HUES48 (cell line): ENCODE measurements at regions not wholly inside any gene's neighbourhood (a gene's known extent, or its start where the extent isn't known, plus 50 kb on each side); places are given as distances from the start of the nearest gene placed in this dataset.
"Not testable (repeated sequence)": the region's sequence is repeated elsewhere in the genome, so short reads cannot be mapped to it uniquely, and the experiment has no call there.

Experiments
- H3K27ac ChIP-seq: one replicate; pipeline ENCODE4 v1.7.0; 2013; ENCODE audit warnings: low read depth, low read length, inconsistent platforms
- H3K27me3 ChIP-seq: 2 replicates; pipeline ENCODE4 v1.6.1; 2013; ENCODE audit warnings: mild to moderate bottlenecking, low read length; ENCODE audit not compliant: control insufficient read depth, insufficient read depth
- H3K36me3 ChIP-seq: 2 replicates; pipeline ENCODE4 v1.6.1; 2013; ENCODE audit warnings: low read length; ENCODE audit not compliant: control insufficient read depth, insufficient read depth
- H3K4me1 ChIP-seq: 2 replicates; pipeline ENCODE4 v1.6.1; 2013; ENCODE audit warnings: mild to moderate bottlenecking, low read length; ENCODE audit not compliant: control insufficient read depth, insufficient read depth
- H3K4me3 ChIP-seq: 2 replicates; pipeline ENCODE4 v1.5.1; 2013; ENCODE audit warnings: mild to moderate bottlenecking, low read depth, low read length
- H3K9ac ChIP-seq: 2 replicates; pipeline ENCODE4 v1.6.1; 2013; ENCODE audit warnings: mild to moderate bottlenecking, low read depth, low read length, moderate library complexity
- H3K9me3 ChIP-seq: 2 replicates; pipeline ENCODE4 v1.6.1; 2013; ENCODE audit warnings: low read length; ENCODE audit not compliant: control insufficient read depth, insufficient read depth

DNA sequence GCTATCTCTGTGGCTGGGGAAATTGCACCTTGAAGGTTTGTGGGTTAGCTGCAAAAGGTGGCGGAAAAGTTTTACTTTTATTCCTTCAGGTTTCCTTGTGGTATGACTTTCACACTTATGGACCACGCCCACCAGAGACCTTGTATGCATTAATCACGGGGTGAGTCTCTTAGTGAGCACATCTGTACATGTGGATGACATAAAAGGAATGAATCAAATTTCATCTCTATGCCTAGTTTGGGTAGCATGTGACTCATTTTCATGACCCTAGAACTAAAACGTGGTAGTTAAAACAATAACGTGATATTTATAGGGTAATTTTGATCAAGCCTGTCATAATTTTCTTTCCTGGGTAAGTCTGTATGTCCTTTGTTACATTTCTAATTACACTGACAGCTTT, 141.7 kb downstream of the PDCD6IP start:
- H3K9ac ChIP-seq, result no peak overlapping the region
- no peaks in the 10 kb centered on the region for H3K36me3 ChIP-seq
- H3K27ac ChIP-seq, result no peak overlapping the region
- no peaks in the 10 kb centered on the region for H3K27me3 ChIP-seq
- H3K9me3 ChIP-seq, result no peaks in the 10 kb centered on the region
- no peak overlapping the region for H3K4me3 ChIP-seq
- H3K4me1 ChIP-seq, result 0 out of 2 replicates have a peak, but pooled peaks cover 4% of the 10 kb centered on the region

DNA sequence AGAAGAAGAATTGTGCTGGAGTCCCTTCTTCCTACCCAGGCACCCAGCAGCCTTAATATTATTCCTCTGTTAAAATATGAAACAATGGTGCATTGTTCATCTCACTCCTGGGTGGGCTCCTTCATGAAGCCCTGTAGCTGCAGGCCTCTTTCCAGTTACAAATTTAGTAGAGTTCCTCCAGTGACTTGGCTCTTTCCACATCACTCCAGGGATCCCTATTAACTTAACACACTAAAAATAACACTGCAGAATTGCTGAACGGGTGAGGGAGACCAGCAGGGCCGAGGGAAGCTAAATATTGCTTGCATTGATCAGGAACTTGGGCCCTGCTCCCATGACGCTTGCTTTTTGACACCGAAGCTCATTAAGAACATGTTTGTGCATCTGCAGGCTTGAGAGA, 142.3 kb downstream of the PDCD6IP start:
- no peaks in the 10 kb centered on the region for H3K36me3 ChIP-seq
- no peaks in the 10 kb centered on the region for H3K9me3 ChIP-seq
- no peak overlapping the region for H3K27ac ChIP-seq
- no peaks in the 10 kb centered on the region for H3K27me3 ChIP-seq
- H3K9ac ChIP-seq, result no peak overlapping the region
- 0 out of 2 replicates have a peak, but pooled peaks cover 4% of the 10 kb centered on the region for H3K4me1 ChIP-seq
- no peak overlapping the region for H3K4me3 ChIP-seq

DNA sequence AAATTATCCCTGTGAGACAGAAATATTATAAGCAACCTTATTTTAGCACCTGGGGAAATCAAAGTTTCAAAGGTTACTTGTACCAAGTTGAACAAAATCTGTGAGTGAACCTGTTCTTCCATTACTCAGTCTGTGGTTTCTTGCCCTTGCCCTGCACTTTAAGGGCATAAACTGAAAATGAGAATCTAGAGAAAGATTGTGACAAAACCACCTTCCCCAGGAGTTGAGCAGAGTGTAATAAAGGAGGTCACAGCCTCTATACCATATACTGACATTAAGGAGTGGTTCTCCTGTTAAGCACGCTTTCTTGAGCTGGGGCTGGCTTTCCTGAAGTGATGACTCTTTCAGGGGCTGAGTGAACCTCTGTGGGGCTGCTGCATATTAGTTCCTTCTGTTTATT, 143.4 kb downstream of the PDCD6IP start:
- 0 out of 2 replicates have a peak, but pooled peaks cover 4% of the 10 kb centered on the region for H3K4me1 ChIP-seq
- no peak overlapping the region for H3K9ac ChIP-seq
- no peak overlapping the region for H3K27ac ChIP-seq
- no peak overlapping the region for H3K4me3 ChIP-seq
- no peaks in the 10 kb centered on the region for H3K36me3 ChIP-seq
- H3K27me3 ChIP-seq, result no peaks in the 10 kb centered on the region
- H3K9me3 ChIP-seq, result no peaks in the 10 kb centered on the region

DNA sequence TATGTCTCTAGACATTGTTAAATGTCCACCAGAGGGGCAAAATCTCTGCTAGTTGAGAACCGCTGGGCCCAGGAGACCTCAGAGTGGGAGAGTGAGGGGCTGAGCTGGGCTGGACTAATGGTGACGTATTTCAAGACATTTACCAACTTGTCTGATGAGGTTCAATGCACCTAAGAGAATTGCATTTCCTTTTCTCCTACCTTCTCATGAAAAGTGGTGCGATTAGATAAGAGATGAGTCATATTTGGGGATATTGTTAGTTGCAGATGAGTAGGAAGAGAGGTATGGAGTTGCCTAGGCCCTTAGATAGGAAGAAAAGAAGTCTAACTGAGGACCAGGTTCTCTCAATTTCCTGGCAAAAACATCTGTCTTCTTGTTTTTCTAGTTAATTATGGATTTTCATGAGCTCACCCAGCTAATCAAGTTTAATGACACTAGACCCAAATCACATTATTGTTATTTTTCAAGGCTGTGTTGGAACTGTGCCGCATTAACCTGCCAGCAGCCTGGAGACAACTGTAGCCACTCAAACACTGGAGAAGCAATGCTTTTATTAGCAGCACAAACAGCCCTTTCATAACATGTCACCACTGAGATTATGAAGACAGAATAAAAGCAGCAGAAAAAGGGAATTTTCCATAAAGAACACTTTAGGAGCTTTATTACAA, 144.2 kb downstream of the PDCD6IP start:
- Histone ChIP-seq H3K4me1 (0 out of 2 replicates have a peak, but pooled peaks cover 4% of the 10 kb centered on the region), H3K27me3 (no peaks in the 10 kb centered on the region), H3K4me3 (no peak overlapping the region)

DNA sequence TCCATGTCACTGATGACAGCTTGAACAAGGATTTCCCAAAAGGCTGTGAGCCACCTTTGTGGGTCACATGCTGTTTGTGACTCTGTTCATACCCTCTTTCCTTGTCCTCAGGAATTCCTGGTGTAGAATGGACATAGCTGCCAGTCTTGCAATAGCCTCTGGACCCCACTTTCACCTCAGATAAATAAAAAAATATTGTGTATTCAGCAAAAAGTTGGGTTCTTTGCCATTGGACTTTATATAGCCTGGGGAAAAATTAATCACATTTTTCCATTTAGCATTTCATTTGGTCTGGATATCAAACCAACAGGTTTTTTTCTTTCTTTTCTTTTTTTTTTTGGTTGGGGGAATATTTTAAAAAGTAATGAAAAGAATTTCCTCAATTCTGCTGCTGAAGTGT, 144.8 kb downstream of the PDCD6IP start:
- Histone ChIP-seq H3K27me3 (no peaks in the 10 kb centered on the region), H3K4me3 (no peak overlapping the region), H3K36me3 (no peaks in the 10 kb centered on the region), H3K9me3 (no peaks in the 10 kb centered on the region), H3K27ac (no peak overlapping the region), H3K9ac (no peak overlapping the region), H3K4me1 (0 out of 2 replicates have a peak, but pooled peaks cover 4% of the 10 kb centered on the region)

More for the DNA sequence above, 144.2 kb downstream of the PDCD6IP start:
- Histone ChIP-seq H3K27ac (no peak overlapping the region), H3K9me3 (no peaks in the 10 kb centered on the region), H3K9ac (no peak overlapping the region), H3K36me3 (no peaks in the 10 kb centered on the region)

DNA sequence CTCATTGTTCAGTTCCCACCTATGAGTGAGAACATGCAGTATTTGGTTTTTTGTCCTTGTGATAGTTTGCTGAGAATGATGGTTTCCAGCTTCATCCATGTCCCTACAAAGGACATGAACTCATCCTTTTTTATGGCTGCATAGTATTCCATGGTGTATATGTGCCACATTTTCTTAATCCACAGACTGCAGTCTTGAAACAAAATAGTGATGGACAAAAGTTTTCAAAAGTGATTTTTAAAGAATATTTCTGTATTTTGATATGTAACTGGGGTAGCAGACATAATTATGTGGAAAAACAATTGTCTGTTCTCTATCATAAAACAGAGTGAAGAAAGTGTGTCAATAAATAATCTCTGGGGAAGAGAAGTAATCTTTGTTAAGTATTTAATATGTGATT, 148.2 kb downstream of the PDCD6IP start:
- not testable (repeated sequence) for H3K27ac ChIP-seq, H3K9me3 ChIP-seq, H3K4me1 ChIP-seq, H3K27me3 ChIP-seq, H3K36me3 ChIP-seq, H3K9ac ChIP-seq, H3K4me3 ChIP-seq

DNA sequence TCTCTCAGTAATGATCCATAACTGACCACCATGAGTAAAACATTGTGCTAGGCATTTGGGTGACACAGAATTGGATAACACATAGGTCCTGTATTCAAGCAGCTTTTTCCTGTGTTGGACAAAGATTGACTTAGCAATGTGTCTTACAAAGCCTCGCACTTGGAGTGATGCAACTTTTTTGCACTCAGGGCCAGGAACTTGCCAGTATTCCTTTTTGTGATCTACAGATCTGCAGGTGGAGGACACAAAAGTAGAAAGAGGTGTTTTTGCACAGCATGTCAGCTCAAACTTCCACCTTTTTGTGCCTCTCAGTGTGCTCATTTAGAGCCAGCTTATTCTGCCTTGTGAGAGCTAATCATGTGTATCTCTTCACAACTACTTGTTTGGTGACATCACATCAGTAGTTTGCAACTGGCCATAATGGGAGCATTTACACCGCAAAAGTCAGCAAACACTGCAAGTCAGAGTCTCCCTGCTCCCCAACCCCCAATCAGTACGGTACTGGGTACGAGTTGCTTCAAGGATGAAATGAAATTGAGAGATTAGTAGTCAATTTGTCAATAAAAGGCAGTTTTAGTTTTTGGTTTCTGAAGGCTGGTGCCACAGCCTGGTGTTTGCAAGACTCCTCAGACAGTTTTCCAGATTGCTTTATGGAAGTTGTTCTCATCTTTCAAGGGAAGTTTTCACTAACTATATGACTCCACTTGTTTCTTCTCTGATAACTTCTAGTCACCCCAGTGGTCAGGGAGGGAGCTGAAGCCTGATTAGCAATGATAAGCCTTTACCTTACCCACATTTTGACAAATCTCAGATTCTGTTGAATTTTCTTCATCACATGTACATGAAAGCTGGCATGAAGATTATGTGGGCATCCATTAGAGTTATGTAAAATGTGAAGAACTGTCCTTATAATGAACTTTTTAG, 149.1 kb downstream of the PDCD6IP start:
- no peak overlapping the region for H3K27ac ChIP-seq
- H3K4me1 ChIP-seq, result no peaks in the 10 kb centered on the region
- no peak overlapping the region for H3K4me3 ChIP-seq
- no peaks in the 10 kb centered on the region for H3K9me3 ChIP-seq
- H3K27me3 ChIP-seq, result no peaks in the 10 kb centered on the region
- no peak overlapping the region for H3K9ac ChIP-seq
- no peaks in the 10 kb centered on the region for H3K36me3 ChIP-seq

DNA sequence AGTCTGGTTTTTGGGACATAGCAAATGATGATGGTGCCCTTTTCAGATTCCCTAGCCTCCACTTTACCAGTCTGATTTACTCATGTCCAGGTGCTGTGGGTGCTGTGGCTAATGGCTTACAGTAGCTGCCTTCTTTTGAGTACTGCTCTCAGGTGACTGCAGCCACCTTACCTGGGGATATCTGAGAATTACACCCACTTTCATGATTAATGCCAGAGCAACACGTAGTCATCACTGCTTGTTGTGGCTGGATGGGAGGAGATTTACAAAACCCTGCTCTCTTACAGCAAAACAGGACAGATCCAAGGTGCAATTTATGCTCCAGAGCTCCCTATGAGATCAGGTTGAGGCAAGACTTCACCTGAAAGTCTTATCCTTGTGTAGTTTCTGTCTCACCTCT, 150.6 kb downstream of the PDCD6IP start:
- H3K27ac ChIP-seq, result no peak overlapping the region
- H3K27me3 ChIP-seq, result no peaks in the 10 kb centered on the region
- no peaks in the 10 kb centered on the region for H3K36me3 ChIP-seq
- no peaks in the 10 kb centered on the region for H3K9me3 ChIP-seq
- no peak overlapping the region for H3K9ac ChIP-seq
- H3K4me1 ChIP-seq, result no peaks in the 10 kb centered on the region
- H3K4me3 ChIP-seq, result no peak overlapping the region

DNA sequence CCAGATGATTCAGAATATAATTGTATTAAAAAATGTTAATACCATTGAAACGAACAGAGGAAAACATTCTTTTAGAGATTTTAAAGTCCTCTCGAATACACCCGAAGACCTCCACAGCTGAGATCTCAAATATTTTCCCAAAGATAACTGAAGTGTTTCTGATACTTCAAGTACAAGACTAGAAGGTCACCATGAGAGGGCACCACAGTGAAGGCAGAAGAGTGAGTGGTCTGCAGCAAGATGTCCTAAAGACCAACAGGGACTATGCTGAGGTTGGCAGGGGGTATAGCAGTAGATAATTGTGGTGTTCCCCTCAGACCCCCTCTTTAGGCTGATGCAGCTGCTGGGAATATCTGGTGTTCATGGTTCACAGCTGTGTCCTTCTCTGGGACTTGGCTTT, 156.5 kb downstream of the PDCD6IP start:
- H3K9ac ChIP-seq, result no peak overlapping the region
- H3K4me3 ChIP-seq, result no peak overlapping the region
- H3K27me3 ChIP-seq, result no peaks in the 10 kb centered on the region
- no peaks in the 10 kb centered on the region for H3K9me3 ChIP-seq
- no peaks in the 10 kb centered on the region for H3K36me3 ChIP-seq
- peaks cover 8% of the 10 kb centered on the region for H3K4me1 ChIP-seq
- H3K27ac ChIP-seq, result no peak overlapping the region

DNA sequence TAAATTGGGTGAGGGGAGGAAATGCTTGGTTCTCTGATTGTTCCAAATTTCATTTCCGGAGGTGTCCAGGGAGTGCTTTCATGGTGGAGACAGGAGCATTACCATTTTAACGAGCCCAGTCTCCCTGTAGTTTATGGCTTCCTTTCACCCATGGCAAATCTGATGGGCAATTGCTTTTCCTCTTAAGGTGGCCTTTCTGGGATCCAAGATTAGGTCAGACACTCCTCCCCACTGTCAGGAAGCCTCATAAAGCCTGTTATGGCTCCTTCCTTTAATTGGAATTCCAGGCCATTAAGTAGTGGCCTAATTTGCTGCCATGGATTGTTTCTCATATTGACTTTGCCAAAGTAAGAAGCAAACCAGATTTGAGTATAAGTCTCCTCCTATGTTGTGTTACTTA, 157.8 kb downstream of the PDCD6IP start:
- no peak overlapping the region for H3K4me3 ChIP-seq
- H3K4me1 ChIP-seq, result peaks cover 8% of the 10 kb centered on the region
- no peaks in the 10 kb centered on the region for H3K36me3 ChIP-seq
- no peak overlapping the region for H3K27ac ChIP-seq
- no peak overlapping the region for H3K9ac ChIP-seq
- H3K27me3 ChIP-seq, result no peaks in the 10 kb centered on the region
- no peaks in the 10 kb centered on the region for H3K9me3 ChIP-seq

DNA sequence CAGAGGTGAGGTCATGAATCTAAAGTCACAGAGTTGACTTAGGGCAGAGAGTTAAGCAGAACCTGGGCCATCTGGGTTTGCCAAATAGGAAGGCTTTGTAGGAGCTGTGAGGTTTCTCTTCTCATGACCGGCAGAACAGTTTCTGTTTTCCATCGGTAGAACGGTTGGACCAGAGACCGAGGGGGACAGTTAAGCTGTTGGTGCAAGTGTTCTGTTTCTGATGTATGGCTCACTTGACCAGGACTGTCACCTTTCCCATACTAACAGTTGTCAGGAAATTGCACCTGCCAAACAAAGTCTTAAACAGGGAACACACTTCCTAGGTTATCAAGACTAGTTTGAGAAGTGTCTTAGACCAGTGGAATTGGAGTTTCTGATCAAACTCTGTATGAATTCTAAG, 158.3 kb downstream of the PDCD6IP start:
- Histone ChIP-seq H3K4me1 (peaks cover 8% of the 10 kb centered on the region), H3K36me3 (no peaks in the 10 kb centered on the region), H3K27me3 (no peaks in the 10 kb centered on the region), H3K4me3 (no peak overlapping the region), H3K9ac (no peak overlapping the region), H3K27ac (no peak overlapping the region), H3K9me3 (no peaks in the 10 kb centered on the region)
